Mesendoderm (in vitro differentiated cells): ENCODE measurements at regions not wholly inside any gene's neighbourhood (a gene's known extent, or its start where the extent isn't known, plus 50 kb on each side); places are given as distances from the start of the nearest gene placed in this dataset.

ENCODE experiments used
- DNase-seq: peaks from one replicate; pipeline ENCODE4 v3.0.0; 2013
- H2AK5ac ChIP-seq: 2 replicates; pipeline ENCODE4 v1.6.1; 2013; ENCODE audit warnings: low read length, inconsistent platforms
- H2BK120ac ChIP-seq: 2 replicates; pipeline ENCODE4 v1.6.1; 2013; ENCODE audit warnings: low read depth, mild to moderate bottlenecking, low read length, moderate library complexity, mixed read lengths
- H2BK15ac ChIP-seq: replicated peaks from 2 replicates; pipeline ENCODE4 v1.6.1; 2013; ENCODE audit warnings: low read depth, mild to moderate bottlenecking, moderate library complexity
- H2BK5ac ChIP-seq: 2 replicates; pipeline ENCODE4 v1.6.1; 2013; ENCODE audit warnings: low read length, inconsistent platforms
- H3K18ac ChIP-seq: 2 replicates; pipeline ENCODE4 v1.6.1; 2013; ENCODE audit warnings: mild to moderate bottlenecking, low read length, mixed read lengths
- H3K23ac ChIP-seq: one replicate; pipeline ENCODE4 v1.6.1; 2013; ENCODE audit warnings: low read length
- H3K27ac ChIP-seq: 2 replicates; pipeline ENCODE4 v1.5.1; 2013; ENCODE audit warnings: low read depth, mild to moderate bottlenecking, inconsistent platforms, low read length, moderate library complexity
- H3K27me3 ChIP-seq: 2 replicates; pipeline ENCODE4 v1.6.1; 2013; ENCODE audit warnings: low read length, control low read depth, mild to moderate bottlenecking, inconsistent platforms; ENCODE audit not compliant: insufficient read depth, poor library complexity
- H3K36me3 ChIP-seq: 2 replicates; pipeline ENCODE4 v1.6.1; 2013; ENCODE audit warnings: low read length, inconsistent platforms; ENCODE audit not compliant: control insufficient read depth, insufficient read depth
- H3K4ac ChIP-seq: one replicate; pipeline ENCODE4 v1.6.1; 2013; ENCODE audit warnings: low read depth, mild to moderate bottlenecking, low read length, moderate library complexity
- H3K4me1 ChIP-seq: 2 replicates; pipeline ENCODE4 v1.6.1; 2013; ENCODE audit warnings: low read depth, low read length, inconsistent platforms; ENCODE audit not compliant: control insufficient read depth
- H3K4me2 ChIP-seq: 2 replicates; pipeline ENCODE4 v1.6.1; 2013; ENCODE audit warnings: low read length
- H3K4me3 ChIP-seq: 2 replicates; pipeline ENCODE4 v1.5.1; 2013; ENCODE audit warnings: mild to moderate bottlenecking, low read length
- H3K56ac ChIP-seq: one replicate; pipeline ENCODE4 v1.6.1; 2013; ENCODE audit warnings: low read length
- H3K79me1 ChIP-seq: 2 replicates; pipeline ENCODE4 v1.6.1; 2013; ENCODE audit warnings: low read length, inconsistent platforms
- H3K79me2 ChIP-seq: 2 replicates; pipeline ENCODE4 v1.6.1; 2013; ENCODE audit warnings: mild to moderate bottlenecking, low read length; ENCODE audit not compliant: control insufficient read depth, insufficient read depth
- H3K9ac ChIP-seq: 2 replicates; pipeline ENCODE4 v1.6.1; 2013; ENCODE audit warnings: low read length, inconsistent platforms
- H4K5ac ChIP-seq: one replicate; pipeline ENCODE4 v1.6.1; 2013; ENCODE audit warnings: low read length
- H4K8ac ChIP-seq: one replicate; pipeline ENCODE4 v1.6.1; 2013; ENCODE audit warnings: low read depth, mild to moderate bottlenecking, control low read depth, low read length, moderate library complexity
- WGBS: extraction: QIAGEN DNeasy Blood & Tissue Kit; methylation state at CpG from one replicate; pipeline ENCODE4 v1.1.7; 2013; ENCODE audit warnings: low lambda C conversion rate, missing lambda C conversion rate; ENCODE audit not compliant: insufficient coverage; ENCODE audit errors: extremely low coverage; 5-methylcytosine and 5-hydroxymethylcytosine counted together

- no peak overlapping the region for H2BK120ac ChIP-seq
- H3K79me1 ChIP-seq, result no peaks in the 10 kb centered on the region
- H3K79me2 ChIP-seq, result no peaks in the 10 kb centered on the region
- no peak overlapping the region for H3K23ac ChIP-seq
- no peak overlapping the region for H2BK15ac ChIP-seq
- H3K4me1 ChIP-seq, result peaks cover 2% of the 10 kb centered on the region
- no peak overlapping the region for H3K4ac ChIP-seq
- H4K5ac ChIP-seq, result no peak overlapping the region
- no peak overlapping the region for H3K56ac ChIP-seq
- H3K9ac ChIP-seq, result no peak overlapping the region
- no peak overlapping the region for H2AK5ac ChIP-seq
- no peaks in the 10 kb centered on the region for H3K27me3 ChIP-seq
- no peak overlapping the region for H3K27ac ChIP-seq
- no CpG with 5 or more reads among the region's 11 CpGs for whole genome bisulfite sequencing
- no peaks in the 10 kb centered on the region for H3K36me3 ChIP-seq
- H2BK5ac ChIP-seq, result no peak overlapping the region
- DNase-seq, result no peak
- no peak overlapping the region for H3K18ac ChIP-seq
- no peak overlapping the region for H3K4me2 ChIP-seq
- no peak overlapping the region for H4K8ac ChIP-seq
- H3K4me3 ChIP-seq, result no peak overlapping the region
These were observed 600.4 kb downstream of the CCDC171 start for GRCh38 chr9:16153221-16153620.

- Histone ChIP-seq H3K4me1 (peaks cover 2% of the 10 kb centered on the region), H3K4me3 (no peak overlapping the region)
- no CpG with 5 or more reads among the region's 2 CpGs for WGBS
These were observed 600.9 kb downstream of the CCDC171 start for GRCh38 chr9:16153741-16154140.

GRCh38 chr9:16154521-16155078 lies 601.8 kb downstream of the CCDC171 start:
- H3K18ac ChIP-seq, result no peak overlapping the region
- H2BK15ac ChIP-seq, result no peak overlapping the region
- no peaks in the 10 kb centered on the region for H3K79me2 ChIP-seq
- no peak overlapping the region for H2BK5ac ChIP-seq
- peak overlapping the region; percentile 65 for H4K8ac ChIP-seq
- H3K56ac ChIP-seq, result peak overlapping the region; percentile 46
- no peaks in the 10 kb centered on the region for H3K36me3 ChIP-seq
- DNase-seq, result peak; percentile 78
- no peak overlapping the region for H4K5ac ChIP-seq
- no peaks in the 10 kb centered on the region for H3K27me3 ChIP-seq
- peak overlapping the region; percentile 18 for H3K9ac ChIP-seq
- WGBS, result no CpG with 5 or more reads among the region's 28 CpGs
- H2AK5ac ChIP-seq, result no peak overlapping the region
- no peak overlapping the region for H2BK120ac ChIP-seq
- H3K4me1 ChIP-seq, result peaks cover 2% of the 10 kb centered on the region
- H3K4ac ChIP-seq, result no peak overlapping the region
- no peak overlapping the region for H3K23ac ChIP-seq
- H3K79me1 ChIP-seq, result no peaks in the 10 kb centered on the region
- H3K4me3 ChIP-seq, result no peak overlapping the region
- H3K27ac ChIP-seq, result no peak overlapping the region
- H3K4me2 ChIP-seq, result peak overlapping the region; percentile 49

More at GRCh38 chr9:16153741-16154140, 600.9 kb downstream of the CCDC171 start:
- Histone ChIP-seq H4K5ac (no peak overlapping the region), H3K4ac (no peak overlapping the region), H3K27me3 (no peaks in the 10 kb centered on the region), H3K18ac (no peak overlapping the region), H3K23ac (no peak overlapping the region), H3K9ac (no peak overlapping the region), H3K4me2 (no peak overlapping the region), H3K79me1 (no peaks in the 10 kb centered on the region), H2BK120ac (no peak overlapping the region), H2AK5ac (no peak overlapping the region), H3K36me3 (no peaks in the 10 kb centered on the region), H3K27ac (no peak overlapping the region), H3K56ac (no peak overlapping the region), H4K8ac (no peak overlapping the region), H2BK15ac (no peak overlapping the region), H2BK5ac (no peak overlapping the region), H3K79me2 (no peaks in the 10 kb centered on the region)
- DNase-seq, result no peak

GRCh38 chr9:16155878-16156277 lies 603.0 kb downstream of the CCDC171 start:
- no peak overlapping the region for H3K18ac ChIP-seq
- no peak overlapping the region for H4K8ac ChIP-seq
- no peak overlapping the region for H2BK5ac ChIP-seq
- H3K4ac ChIP-seq, result no peak overlapping the region
- H3K23ac ChIP-seq, result no peak overlapping the region
- H3K36me3 ChIP-seq, result no peaks in the 10 kb centered on the region
- no peak overlapping the region for H3K4me3 ChIP-seq
- H3K79me2 ChIP-seq, result no peaks in the 10 kb centered on the region
- H4K5ac ChIP-seq, result no peak overlapping the region
- H3K4me1 ChIP-seq, result peaks cover 2% of the 10 kb centered on the region
- peak; percentile 31 for DNase-seq
- H3K56ac ChIP-seq, result no peak overlapping the region
- WGBS, result no CpG with 5 or more reads among the region's 4 CpGs
- no peak overlapping the region for H2BK120ac ChIP-seq
- no peak overlapping the region for H2BK15ac ChIP-seq
- H3K79me1 ChIP-seq, result no peaks in the 10 kb centered on the region
- H2AK5ac ChIP-seq, result no peak overlapping the region
- H3K27ac ChIP-seq, result no peak overlapping the region
- H3K27me3 ChIP-seq, result no peaks in the 10 kb centered on the region
- no peak overlapping the region for H3K4me2 ChIP-seq
- no peak overlapping the region for H3K9ac ChIP-seq

- Histone ChIP-seq H3K4me3 (no peak overlapping the region), H4K8ac (no peak overlapping the region), H3K36me3 (no peaks in the 10 kb centered on the region), H2BK120ac (no peak overlapping the region), H3K4me2 (no peak overlapping the region), H3K18ac (no peak overlapping the region), H3K27me3 (no peaks in the 10 kb centered on the region), H2BK5ac (no peak overlapping the region), H3K9ac (no peak overlapping the region), H2BK15ac (no peak overlapping the region), H3K23ac (no peak overlapping the region), H3K27ac (no peak overlapping the region), H3K56ac (no peak overlapping the region), H3K79me2 (no peaks in the 10 kb centered on the region), H4K5ac (no peak overlapping the region), H2AK5ac (no peak overlapping the region), H3K79me1 (no peaks in the 10 kb centered on the region), H3K4ac (no peak overlapping the region), H3K4me1 (peaks cover 2% of the 10 kb centered on the region)
- WGBS, result no CpG with 5 or more reads among the region's 3 CpGs
- no peak for DNase-seq
These were observed 604.4 kb downstream of the CCDC171 start for GRCh38 chr9:16157216-16157615.

GRCh38 chr9:16157651-16158050 lies 604.8 kb downstream of the CCDC171 start:
- Histone ChIP-seq H3K79me1 (no peaks in the 10 kb centered on the region), H3K23ac (no peak overlapping the region), H4K5ac (no peak overlapping the region), H3K18ac (no peak overlapping the region), H3K27me3 (no peaks in the 10 kb centered on the region), H2BK15ac (no peak overlapping the region), H3K4me1 (peaks cover 2% of the 10 kb centered on the region), H4K8ac (no peak overlapping the region), H2BK5ac (no peak overlapping the region), H3K9ac (no peak overlapping the region), H3K4ac (no peak overlapping the region), H2BK120ac (no peak overlapping the region), H3K27ac (no peak overlapping the region), H3K4me2 (no peak overlapping the region), H3K79me2 (no peaks in the 10 kb centered on the region), H3K36me3 (no peaks in the 10 kb centered on the region), H3K56ac (no peak overlapping the region), H3K4me3 (no peak overlapping the region), H2AK5ac (no peak overlapping the region)
- no peak for DNase-seq
- no CpG with 5 or more reads among the region's 4 CpGs for WGBS
